ENCODE measurements at regions not wholly inside any gene's neighbourhood (a gene's known extent, or its start where the extent isn't known, plus 50 kb on each side); places are given as distances from the start of the nearest gene placed in this dataset.

DNA sequence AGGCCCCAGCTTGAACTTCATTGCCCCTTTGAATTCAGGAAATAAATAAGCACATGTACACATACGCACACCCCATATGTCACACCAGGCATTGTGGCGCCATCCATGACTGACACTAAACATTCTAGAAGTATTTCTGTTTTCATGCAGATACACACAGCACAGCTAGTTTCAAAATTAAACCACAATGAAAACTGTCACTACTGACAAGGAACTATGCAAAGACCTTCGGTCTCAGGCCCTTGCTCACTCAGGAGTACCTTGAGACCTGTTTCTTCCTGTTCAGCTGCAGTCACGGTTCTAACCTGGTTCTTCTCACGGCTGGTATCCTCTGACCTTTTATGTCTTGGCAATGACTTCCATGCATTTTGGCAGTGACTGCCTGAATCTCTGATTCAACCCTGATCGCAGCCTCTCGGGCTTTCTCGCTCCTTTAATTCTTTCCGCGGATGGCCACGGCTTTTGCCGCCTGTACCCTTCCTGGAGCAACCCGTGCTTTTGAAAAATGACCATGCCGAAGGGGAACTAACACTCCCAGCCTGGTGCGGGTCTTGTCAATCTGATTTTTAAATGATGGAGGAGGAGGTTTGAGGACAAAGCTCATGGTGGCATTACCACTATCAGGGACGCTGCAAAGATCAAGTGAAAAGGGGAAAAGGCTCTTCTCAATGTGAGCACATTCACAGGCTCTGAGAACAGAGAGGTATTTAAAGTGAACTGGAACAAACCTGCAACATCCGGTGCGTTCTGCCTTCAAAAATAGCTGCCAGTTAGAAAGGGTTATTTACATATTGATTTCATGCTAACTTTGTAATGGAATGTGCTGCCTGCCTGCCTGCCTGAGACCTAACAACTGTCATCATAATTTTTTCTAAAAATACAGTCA lies 384.6 kb downstream of the RRAGC start:
- ATAC-seq (ENCODE audit: poor library complexity) (no peak), DNase-seq (no peak)
- intact Hi-C loops (cut with DNase I): no loop called here

DNA sequence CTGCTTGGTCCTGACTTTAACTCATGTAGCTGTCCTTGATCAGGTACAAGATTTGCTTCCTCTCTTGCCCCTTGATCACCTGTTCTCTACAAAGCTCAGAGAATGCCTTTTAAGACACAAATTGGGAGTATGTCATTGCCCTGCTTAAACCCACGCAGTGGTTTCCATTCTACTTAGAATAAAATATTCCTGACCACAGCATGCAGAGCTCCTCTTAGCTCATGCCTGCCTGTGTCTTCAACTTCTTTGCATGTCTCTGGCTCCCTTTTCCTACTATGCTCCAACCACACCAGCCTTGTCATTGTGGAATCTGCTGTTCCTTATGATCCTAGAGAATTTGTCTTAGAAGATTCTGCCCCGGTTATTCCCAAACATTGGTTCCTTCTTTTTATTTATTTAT lies 393.1 kb downstream of the RRAGC start:
- ATAC-seq (ENCODE audit: poor library complexity) (no peak), DNase-seq (no peak)
- intact Hi-C loops (cut with DNase I): no loop called here

- intact Hi-C loops (cut with DNase I): no loop called here
- DNase-seq (no peak), ATAC-seq (ENCODE audit: poor library complexity) (no peak)
Observed at GRCh38 chr1:38465460-38465859, 394.1 kb downstream of the RRAGC start.

DNA sequence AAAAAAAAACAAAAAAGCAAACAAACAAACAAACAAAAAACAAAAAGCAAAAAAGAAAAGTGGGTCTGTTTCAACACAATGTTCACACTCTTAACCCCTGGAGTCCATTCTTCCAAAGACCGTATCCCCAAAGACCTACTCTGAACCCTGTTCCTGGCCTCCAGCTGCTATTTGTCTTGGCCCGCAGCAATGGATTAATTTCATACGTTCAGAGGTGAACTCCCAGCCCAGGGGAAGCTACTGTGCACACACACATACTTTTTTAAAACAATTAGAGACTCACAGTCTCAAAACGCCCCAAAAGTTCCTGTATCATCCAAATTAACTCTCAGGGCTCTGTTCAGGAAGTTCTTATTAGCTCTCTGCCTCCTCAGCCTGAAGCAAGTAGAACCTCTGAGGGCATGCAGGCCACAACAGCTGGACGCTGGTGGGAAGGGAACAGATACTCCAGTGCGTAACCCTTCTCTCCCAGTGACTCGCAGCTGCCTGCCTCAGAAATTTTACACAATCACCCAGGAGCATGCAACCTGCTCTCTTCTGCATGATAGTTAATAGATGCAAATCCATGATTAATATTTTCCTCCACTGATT lies 395.4 kb downstream of the RRAGC start:
- DNase-seq (no peak), ATAC-seq (ENCODE audit: poor library complexity) (no peak)
- intact Hi-C loops (cut with DNase I): no loop called here

DNA sequence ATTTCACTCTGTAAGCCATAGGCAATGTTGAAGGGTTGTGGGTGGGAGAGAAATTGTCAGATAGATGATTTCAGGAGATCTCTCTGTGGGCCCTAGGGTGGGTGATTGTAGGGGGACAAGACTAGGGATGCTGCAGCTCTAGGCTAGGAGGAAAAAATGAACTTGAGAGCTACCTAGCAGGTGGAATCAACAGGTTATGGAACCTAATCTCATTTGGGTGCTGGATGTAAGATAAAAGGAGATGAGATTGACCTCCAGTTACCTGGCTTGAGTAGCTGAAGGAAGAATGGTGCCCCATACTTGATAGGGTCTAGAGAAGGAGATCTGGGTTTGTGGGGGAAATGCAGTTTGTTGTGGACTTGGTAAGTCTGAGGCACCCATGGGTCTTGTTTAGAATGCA lies 396.5 kb downstream of the RRAGC start:
- intact Hi-C loops (cut with DNase I): no loop called here
- DNase-seq (no peak), ATAC-seq (ENCODE audit: poor library complexity) (no peak)

- intact Hi-C loops (cut with DNase I): loop anchor here (10.0 kb wide), 1 partner anchor 218 kb away; no protein-coding TSS in a partner anchor
- ATAC-seq (ENCODE audit: poor library complexity) (no peak), DNase-seq (no peak)
Observed at GRCh38 chr1:38456531-38456876, 403.1 kb downstream of the RRAGC start.

- no peak for DNase-seq
- no peak for ATAC-seq (ENCODE audit: poor library complexity)
- intact Hi-C loops (cut with DNase I): loop anchor here (10.0 kb wide), 1 partner anchor 219 kb away; no protein-coding TSS in a partner anchor
Observed at GRCh38 chr1:38455829-38456530, 403.6 kb downstream of the RRAGC start.

DNA sequence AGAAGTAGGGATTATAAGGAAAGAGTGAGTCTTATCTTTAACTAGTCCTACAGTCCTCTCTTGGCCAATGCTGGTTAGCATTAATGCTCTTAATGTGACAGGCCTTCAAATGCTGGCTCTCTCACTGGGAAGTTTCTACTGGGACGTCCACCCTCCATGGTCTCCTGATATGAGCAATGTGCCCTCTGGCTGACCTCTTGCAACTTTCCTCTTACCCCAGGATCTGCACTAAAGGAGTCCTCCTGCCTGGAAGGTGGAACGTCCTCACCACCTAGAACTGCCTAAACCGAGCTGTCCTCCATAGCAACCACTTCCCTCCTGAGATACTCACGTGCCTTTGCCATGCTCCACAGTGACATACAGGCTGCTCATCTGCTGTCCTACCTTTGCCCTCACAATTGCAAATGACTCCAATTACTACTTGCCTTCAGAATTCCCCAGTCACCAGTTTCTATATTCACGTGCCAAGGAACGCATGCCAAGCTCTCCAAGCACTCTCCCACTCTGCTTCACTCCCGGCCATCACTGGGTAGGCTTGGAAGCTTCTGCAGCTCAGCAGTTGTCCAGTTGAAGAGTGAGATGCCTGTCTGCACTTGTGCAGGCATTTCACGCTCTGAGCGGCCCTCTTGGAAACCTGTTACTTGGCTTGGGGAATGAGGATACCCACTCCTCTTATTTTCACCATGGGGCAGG lies 404.7 kb downstream of the RRAGC start:
- DNase-seq: no peak
- ATAC-seq (ENCODE audit: poor library complexity): no peak
- intact Hi-C loops (cut with DNase I): loop anchor here (10.0 kb wide), 1 partner anchor 220 kb away; no protein-coding TSS in a partner anchor

- no peak for ATAC-seq (ENCODE audit: poor library complexity)
- DNase-seq: no peak
- intact Hi-C loops (cut with DNase I): loop anchor here (10.0 kb wide), 1 partner anchor 221 kb away; no protein-coding TSS in a partner anchor
Observed at GRCh38 chr1:38454236-38454635, 405.3 kb downstream of the RRAGC start.

DNA sequence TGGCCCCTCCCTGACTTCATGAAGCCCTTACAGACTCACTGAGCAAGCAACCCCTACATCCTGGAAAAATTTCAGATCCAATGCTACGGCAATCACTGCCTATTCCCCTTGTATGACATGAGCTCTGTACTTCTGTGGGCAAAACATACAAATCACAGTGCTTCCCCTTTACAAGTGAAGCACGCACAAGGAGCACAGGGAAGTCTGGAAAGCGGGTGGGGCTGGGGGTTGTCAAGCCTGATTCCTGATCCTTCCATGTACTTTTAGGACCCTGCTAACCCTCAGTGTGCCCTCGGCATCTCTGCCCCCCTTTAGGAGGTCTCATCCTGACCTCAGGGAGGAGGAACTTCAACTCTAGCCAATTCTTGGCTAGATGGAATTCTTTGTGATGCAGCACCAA lies 405.7 kb upstream of the POU3F1 start:
- intact Hi-C loops (cut with DNase I): loop anchor here (10.0 kb wide), 1 partner anchor 223 kb away; no protein-coding TSS in a partner anchor
- ATAC-seq (ENCODE audit: poor library complexity): no peak
- no peak for DNase-seq

- DNase-seq (no peak), ATAC-seq (ENCODE audit: poor library complexity) (no peak)
- intact Hi-C loops (cut with DNase I): loop anchor here (10.0 kb wide), 1 partner anchor 223 kb away; no protein-coding TSS in a partner anchor
Observed at GRCh38 chr1:38451541-38451993, 405.0 kb upstream of the POU3F1 start.

DNA sequence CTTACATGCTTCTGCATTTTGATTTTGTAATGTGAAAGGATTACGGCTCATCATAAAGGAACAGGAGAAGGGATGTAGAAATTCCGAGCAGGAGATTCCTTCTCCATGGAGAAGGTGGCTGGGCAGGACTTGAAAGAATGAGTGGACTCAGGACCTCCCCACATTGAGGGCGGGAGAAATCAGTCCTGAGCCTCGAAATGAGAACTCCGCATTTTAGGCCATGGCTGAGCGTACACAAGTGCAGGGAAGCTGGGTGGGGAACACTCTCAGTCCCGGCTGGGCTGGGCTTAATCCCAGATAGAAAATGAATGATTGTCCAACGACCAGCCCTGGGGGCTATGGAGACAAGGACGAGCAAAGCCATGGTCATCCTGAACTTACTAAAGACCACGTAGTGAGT lies 402.3 kb upstream of the POU3F1 start:
- no peak for ATAC-seq (ENCODE audit: poor library complexity)
- DNase-seq: no peak
- intact Hi-C loops (cut with DNase I): no loop called here

- ATAC-seq (ENCODE audit: poor library complexity) (no peak), DNase-seq (no peak)
- intact Hi-C loops (cut with DNase I): no loop called here
Observed at GRCh38 chr1:38446936-38447335, 400.3 kb upstream of the POU3F1 start.

DNA sequence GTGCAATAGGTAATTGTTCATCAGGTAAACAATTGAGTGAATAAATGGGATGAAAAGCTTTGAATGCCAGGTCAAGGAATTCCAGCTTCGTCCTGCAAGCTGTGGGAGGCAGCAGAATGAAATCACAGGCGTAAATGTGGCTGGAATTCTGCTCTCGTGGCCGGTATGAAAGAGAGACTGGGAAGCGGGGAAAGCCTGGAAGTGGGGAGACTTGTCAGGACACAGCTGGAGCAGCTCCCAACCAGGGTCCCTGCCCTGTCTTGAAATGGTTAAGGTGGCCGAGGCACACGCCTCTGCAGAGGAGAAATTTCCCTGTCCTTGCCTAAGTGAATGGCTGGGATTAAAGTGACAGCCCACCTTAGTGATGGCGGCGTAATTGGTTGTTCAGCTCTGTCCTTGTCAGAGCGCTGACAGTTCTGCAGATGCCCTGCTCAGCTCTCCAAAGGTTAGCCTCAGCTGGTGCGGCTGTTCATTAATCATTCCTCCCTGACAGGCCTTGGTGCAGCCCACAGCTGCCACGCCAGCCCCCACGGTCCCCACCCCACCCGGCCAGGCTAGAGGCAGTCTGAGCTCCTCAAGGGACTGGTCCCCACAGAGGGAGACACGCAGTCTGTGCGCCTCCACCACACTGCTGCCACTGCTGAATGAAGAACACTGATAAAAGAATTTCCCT lies 398.3 kb upstream of the POU3F1 start:
- ATAC-seq (ENCODE audit: poor library complexity) (no peak), DNase-seq (no peak)
- intact Hi-C loops (cut with DNase I): no loop called here

DNA sequence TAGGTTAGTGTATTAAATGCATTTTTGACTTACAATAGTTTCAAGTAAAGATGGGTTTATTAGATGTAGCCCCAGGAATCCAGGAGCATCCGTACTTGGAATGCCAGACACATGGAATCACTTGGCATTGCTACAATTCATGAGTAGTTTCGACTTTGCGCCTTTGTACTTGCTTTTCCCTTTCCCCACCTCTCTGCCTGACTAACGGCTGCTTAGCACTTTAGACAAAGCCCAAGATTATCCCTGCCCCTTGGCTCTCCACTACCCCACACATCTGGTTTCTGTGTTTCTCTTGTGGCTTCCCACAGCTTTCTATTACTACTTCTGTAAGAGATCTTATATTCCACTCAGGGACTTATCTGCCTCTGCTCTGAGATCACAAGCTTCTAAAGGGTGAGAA lies 397.7 kb upstream of the POU3F1 start:
- intact Hi-C loops (cut with DNase I): no loop called here
- no peak for ATAC-seq (ENCODE audit: poor library complexity)
- DNase-seq: no peak

- no peak for ATAC-seq (ENCODE audit: poor library complexity)
- intact Hi-C loops (cut with DNase I): no loop called here
- DNase-seq: no peak
Observed at GRCh38 chr1:38440402-38440801, 393.8 kb upstream of the POU3F1 start.

- intact Hi-C loops (cut with DNase I): no loop called here
Observed at GRCh38 chr1:38436749-38437148, 390.2 kb upstream of the POU3F1 start.

GRCh38 chr1:38436006-38436405 lies 389.4 kb upstream of the POU3F1 start:
- ATAC-seq (ENCODE audit: poor library complexity): no peak
- intact Hi-C loops (cut with DNase I): no loop called here
- DNase-seq: no peak

More at GRCh38 chr1:38436749-38437148, 390.2 kb upstream of the POU3F1 start:
- DNase-seq (no peak), ATAC-seq (ENCODE audit: poor library complexity) (no peak)
